Stimulated activated CD8-positive, alpha-beta memory T cell treated with anti-CD3 and anti-CD28 coated beads, Interleukin-12 subunit alpha, Interleukin-12 subunit beta, amount 100 ng/mL, for 1 hour (primary cell): ENCODE measurements at regions not wholly inside any gene's neighbourhood (a gene's known extent, or its start where the extent isn't known, plus 50 kb on each side); places are given as distances from the start of the nearest gene placed in this dataset.
"Not testable (repeated sequence)": the region's sequence is repeated elsewhere in the genome, so short reads cannot be mapped to it uniquely, and the experiment has no call there.

Experiments
- DNase-seq: peaks from one replicate; pipeline ENCODE4 v3.0.0-alpha.2; 2020; ENCODE audit warnings: low read depth

DNA sequence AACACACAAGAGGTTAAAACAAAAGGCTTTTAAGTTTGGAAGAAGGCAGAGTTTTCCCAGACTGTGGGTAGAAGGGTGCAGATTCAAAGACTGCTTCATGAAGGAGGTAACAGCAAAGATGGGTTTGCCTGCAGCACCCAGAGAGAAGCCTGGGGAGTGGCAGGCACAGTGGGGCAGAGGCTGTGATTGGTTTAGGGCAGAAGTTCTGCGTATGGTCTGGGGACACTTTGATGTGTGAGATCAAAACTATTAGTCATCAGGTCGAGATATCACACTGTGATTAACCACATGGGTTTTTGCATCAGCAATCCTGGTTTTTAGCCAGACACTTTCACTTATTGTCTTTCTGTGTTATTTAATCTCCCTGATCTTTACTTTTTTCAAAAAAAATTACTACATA, 188.8 kb upstream of the GLRA1 start:
- peak; percentile 2 for DNase-seq

DNA sequence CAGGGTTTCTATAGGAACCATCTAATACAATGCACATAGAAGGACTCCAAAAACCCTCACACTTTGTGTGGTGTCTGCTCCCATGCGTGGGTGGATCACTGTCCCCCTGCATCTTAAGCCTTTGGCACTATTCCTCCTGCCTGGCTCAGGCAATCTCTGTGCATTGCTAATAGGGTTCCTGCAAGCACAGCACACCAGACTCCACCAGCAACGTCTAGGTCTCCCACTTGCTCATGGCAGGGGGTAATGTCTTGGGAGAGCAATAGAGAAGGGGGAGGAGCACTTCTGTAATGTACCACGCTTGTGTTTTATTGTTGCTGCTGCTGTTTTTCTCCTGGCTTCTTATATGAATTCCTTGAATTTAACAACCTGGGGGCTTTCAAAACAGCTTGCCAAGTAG, 182.6 kb upstream of the GLRA1 start:
- DNase-seq = no peak

DNA sequence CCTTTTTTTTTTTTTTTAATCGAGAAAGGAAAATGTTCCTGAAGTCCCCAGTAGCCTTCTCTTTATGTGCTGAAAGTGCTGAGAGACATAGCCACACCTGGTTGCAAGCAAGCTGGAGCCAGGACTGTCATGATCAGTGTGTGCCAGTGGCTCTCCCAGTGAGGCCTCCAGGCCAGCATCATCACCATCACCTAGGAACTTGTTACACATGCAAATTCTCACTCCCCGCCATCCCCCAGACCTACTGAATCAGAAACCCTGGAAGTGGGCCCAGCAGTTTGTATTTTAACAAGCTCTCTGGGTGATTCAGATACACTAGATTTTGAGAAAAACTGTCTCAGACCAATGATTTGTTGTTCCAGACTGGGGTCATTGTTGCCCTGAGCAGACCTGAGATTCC, 181.9 kb upstream of the GLRA1 start:
- DNase-seq = no peak

DNA sequence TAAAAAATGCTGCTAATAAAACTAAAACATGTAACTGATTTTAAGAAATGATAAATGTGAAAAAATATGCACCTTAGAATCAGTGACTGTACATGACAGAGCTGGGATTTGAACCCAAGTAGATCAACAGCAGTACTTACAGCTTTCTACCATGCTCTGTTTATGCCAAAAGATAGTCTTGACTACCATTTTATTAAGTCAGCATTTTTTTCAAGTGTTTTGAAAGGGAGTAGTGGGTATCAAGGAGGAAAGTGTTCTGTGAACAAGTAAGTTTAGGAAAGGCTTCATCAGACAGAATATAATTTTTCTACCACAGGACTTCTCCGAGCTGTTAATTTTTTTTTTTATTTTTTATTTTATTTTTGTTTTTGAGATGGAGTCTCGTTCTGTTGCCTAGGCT, 180.4 kb upstream of the GLRA1 start:
- no peak for DNase-seq

DNA sequence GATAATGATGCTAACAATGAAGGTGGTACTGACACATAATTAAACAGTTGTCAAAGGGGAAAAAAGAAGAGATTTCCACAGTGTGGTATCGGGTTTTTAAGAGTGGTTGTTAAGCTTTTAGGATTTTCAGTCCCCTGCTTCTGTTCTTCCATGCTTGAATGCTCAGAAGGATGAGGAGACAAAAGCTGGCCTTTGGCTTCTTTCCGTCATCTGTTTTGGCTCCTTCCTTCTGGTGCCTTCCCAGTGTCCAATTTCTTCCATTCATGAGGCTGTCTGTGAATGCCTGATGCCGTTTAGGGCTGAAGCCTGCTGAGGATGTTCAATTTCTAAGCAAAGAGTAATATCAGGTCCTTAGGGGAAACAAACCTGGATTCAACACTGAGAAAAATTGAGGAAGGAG, 179.6 kb upstream of the GLRA1 start:
- no peak for DNase-seq

DNA sequence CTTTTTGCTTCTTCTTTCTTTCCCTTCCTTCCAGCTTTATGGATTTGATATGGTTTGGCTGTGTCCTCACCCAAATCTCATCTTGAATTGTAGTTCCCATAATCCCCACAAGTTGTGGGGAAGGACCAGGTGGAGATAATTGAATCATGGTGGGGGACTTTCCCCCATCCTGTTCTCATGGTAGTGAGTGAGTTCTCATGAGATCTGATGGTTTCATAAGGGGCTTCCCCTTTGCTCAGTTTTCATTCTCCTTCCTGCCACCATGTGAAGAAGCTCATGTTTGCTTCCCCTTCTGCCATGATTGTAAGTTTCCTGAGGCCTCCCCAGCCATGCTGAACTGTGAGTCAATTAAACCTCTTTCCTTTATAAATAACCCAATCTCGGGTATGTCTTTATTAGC, 178.3 kb upstream of the GLRA1 start:
- not testable (repeated sequence) for DNase-seq

DNA sequence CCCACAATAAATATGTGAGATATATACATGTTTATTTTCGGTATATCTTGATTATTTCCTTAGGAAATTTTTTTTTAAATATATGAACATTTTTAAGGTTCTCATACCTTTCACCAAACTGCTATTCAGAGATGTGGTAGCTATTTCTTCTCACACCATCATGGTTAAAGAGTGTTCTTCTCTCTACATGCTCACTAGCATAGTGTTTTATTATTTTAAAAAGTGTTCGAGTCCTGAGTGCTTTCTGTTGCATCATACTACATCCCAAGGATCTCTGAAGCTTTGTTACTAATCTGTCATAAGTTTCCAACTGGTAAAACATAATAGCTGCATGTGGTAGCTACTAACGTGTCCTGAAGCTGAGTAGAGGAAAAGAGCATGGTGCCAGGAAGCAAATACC, 177.4 kb upstream of the GLRA1 start:
- DNase-seq = no peak

DNA sequence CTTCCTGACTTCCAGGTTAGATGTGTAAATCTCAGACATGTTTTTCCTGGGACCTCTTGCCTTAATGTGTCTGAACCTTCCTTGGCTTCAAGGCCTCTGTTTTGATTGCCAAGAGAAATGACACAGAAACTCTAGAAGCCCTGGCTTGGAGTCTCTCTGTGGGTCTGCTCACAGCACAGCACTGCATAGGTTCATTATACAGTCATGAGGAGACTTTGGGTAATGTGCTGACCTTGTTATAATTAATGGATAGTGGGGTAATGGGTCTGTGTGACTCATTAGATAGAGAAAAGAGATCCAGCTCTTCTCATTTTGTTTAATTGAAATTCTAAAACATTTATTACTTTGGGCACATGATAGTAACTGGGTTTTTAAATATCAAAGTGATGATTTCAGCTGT, 175.8 kb upstream of the GLRA1 start:
- no peak for DNase-seq

DNA sequence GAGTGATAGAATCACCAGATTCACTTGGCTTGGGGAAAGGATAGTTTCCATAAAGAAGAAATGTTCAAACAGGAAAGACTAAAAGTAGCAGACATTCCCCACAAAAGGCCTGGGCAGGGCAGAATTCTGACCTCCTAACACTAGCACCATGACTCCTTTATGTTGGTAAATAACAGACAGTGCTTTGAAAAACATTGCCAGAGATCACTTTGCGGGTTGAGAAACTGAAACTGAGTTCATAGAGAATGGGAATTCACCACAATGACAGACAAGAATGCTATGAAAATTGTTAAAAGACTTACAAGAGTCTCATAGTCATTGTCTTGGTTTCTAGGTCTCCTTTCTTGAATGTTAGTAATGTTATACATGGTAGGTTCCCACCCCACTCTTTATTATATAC, 172.5 kb upstream of the GLRA1 start:
- no peak for DNase-seq

DNA sequence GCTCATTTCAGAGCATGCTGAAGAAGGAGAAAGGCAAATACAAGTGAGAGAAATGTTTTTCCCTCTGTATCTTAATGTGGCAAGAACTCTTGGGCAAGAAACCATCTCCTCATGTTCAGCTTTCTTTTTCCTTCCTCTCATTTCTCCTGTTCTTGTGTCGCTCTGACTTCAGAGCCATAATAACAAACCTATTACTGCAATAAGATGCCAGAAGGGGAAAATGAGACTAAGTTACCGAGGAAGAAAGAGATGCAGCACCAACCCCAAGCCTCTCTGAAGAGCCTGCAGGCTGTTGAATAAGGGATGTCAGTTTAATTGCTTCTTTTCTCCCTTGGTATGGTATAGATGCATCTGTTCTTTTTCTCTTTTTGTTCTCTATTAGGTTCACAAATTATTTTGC, 170.1 kb upstream of the GLRA1 start:
- DNase-seq = no peak

DNA sequence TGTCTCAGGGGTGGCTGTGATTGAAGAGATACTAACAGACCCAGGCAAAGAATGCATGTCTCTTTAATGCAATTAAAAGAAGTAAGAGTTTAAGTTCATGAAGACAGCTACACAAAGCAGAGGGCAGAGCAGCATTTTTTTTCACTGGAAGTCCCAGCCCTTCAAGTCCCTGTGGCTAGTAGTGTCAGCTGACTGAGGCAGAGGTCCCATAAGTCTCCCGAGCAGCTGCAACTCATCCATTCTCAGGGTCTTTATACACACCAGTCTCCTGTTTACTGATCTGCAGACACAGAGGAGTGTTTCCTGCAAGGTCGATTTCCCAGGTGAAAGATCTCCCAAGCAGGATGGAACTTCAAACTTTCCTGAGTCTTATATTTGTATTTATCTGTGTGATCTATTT, 169.4 kb upstream of the GLRA1 start:
- no peak for DNase-seq

DNA sequence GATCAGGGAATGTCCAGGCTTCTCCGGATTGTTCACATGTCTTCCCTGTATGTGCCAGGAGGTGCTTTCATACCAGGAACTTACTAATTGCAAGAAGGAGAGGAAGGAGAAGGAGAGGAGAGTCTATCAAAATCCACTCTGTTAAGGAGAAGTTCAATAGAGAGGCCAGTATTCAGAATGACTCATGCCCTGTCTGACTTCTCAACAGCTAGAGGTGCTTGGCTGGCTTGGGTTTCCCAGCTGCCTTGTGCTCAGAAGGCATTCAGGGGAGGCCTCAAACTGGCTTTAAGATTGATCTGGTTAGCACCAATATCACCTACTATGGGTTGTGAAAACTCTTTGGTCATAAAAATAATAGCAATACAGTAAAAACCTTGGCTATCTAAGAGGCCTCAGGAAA, 167.9 kb upstream of the GLRA1 start:
- DNase-seq = no peak

DNA sequence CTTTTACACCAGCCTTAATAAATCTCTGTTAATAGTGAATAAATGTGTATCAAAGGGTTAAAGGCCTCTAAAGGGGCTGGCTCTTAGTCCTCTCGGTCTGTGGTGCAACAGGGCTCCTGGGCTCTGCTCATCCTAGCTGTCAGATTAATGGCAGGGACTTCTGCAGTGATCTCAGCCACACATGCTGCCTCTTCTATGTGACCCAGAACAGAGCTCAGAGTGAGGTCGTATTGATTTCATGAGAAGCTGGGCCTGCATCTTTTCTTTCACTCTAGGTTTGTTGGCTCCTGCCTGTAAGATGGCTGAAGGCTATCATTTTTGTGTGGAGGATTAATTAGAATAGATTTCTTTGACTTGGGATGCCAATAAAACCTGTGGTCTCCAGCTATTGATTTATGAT, 165.0 kb upstream of the GLRA1 start:
- DNase-seq = no peak

DNA sequence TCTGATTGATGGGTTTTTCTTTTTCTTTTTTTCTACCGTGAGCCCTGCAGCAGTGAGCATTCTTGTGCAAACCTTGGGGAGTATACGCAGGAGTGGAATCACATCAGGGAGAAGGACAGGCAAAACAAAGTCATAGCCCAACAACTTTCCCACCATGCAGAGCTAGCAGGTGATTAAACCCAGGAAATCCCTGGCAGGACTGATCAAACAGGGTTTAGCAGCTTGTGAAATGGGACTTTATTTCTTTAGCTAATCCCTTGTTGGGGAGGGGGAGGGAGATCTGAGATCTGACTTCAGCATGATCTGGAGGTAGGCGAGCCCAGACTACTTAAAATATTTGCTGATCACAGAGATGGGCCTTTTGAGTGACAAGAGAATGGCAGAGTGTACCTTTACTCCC, 162.0 kb upstream of the GLRA1 start:
- DNase-seq = no peak

DNA sequence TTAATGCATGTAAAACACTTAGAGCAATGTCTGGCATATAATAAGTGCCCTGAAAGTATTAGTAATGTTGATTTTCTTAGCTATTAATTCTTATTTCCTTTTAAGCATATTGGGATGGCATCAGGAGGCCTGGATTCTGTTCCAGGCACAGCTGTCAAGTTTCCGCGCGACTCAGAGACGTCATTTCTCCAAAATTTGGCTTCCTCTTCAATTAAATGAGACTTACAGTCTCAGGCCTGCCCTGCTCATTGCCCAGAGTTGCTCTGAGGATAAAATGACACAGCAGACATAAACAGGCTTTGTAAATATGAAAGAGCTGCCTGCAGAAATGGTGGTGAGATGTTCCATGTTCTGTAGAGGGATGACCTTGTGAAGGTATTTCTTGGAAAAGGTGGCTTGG, 159.8 kb upstream of the GLRA1 start:
- DNase-seq = no peak

DNA sequence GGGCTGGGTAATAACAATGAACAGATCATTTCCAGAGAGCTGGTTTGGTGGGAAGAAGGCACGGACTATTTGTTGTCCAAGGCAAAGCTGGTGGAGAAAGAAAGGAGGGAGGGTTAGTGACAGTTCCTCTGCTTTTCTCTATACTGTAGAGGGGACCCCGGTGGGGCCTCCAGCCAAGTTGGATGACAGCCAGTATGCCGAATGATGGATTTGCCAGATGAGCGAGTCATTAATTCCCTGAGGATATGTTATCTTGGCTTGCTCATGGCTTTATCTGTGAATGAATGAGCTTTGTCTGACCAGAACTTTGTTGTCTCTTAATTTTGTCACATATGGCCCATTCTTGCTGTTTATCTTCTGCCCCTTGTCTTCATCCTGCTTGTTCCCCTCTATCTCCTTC, 158.6 kb upstream of the GLRA1 start:
- no peak for DNase-seq

DNA sequence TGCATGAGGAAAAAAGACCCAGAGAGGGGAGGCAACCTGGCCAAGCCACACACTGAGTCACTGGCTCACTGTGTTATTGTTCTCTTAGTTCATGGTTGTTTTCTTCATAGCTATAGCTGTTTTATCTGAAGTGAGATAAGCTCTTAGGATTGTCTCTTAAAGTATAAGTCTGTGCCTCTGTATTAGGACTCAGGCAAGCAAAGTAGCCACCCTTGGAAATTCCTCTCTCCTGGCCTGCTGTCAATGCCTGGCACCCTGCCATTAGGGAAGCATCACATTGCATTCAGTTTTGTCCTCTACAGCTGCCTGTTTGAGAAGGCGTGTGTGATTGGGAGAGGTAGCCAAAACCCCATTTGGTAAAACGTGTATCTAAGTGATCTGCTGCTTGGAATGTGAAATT, 147.4 kb upstream of the GLRA1 start:
- no peak for DNase-seq

DNA sequence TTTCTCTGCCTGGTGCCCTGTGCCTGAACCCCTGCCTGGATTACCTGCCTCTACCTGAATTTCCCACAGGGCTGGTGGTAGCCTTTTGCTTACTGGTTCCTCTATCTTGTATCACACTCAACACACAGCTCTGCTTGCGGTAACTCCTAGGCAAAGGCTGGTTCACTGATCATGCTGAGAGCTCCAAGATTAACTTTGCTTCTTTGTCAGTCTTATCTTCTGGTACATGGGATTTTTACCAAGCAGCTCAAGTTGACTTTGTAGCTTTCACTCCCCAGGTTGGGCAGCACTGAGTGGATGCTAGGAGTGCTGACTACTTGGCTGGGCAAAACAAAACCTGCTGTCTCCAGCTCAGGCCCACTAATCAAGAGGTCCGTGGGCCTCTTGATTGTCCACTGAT, 145.9 kb upstream of the GLRA1 start:
- DNase-seq = no peak

DNA sequence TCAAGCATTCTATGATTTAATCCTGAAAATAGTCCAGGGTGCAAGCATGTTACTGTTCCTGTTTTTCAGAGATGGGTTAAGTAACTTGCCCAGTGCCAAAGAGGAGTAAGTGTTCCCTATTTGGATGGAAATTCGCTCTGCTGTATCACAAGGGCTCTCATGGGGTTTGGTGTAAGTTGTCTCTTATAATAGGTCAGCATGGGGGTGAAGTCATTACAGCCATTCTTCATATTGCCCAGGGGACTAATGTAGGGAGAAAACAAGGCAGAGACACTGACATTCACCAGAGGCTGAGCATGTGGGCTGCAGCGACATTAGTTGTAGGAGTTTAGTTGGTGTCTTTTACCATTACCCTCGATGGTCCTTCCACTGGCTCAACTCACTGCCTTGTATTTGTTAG, 142.1 kb upstream of the GLRA1 start:
- DNase-seq = no peak

DNA sequence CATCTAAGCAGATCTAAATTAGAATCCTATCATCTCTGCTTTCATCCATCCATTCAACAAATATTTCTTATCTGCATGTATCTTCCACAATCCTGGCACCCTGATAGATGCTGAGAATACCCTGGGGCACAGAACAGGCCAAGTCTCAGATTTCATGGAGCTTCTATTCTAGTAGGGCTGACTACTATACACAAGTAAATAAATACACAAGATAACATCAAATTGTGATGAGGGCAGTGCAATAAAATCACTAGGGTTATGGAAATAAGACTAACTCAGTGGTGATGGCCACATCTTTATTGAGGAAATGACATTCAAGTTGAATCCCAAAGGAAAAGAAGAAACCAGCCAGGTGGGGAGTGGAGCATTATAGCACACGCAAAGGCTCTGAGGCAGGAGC, 138.4 kb upstream of the GLRA1 start:
- no peak for DNase-seq

DNA sequence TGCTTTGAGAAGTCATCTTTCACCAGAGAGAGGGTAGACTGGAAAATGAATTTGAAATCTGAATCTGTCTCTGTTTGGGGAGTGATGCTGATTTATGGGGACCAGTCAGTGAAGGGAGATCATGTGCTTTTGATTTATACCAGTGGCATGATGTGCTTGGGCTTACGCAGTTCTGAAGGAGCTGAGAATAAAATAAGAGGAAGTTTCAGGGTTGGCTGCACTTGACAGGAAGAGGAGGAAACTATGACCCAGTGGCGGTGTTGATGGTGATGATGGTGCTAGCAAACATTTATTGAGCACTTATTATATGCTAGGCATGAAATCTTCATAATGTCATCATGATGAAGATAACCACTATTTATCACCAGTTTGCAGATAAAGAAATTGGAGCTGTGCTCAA, 136.4 kb upstream of the GLRA1 start:
- no peak for DNase-seq

DNA sequence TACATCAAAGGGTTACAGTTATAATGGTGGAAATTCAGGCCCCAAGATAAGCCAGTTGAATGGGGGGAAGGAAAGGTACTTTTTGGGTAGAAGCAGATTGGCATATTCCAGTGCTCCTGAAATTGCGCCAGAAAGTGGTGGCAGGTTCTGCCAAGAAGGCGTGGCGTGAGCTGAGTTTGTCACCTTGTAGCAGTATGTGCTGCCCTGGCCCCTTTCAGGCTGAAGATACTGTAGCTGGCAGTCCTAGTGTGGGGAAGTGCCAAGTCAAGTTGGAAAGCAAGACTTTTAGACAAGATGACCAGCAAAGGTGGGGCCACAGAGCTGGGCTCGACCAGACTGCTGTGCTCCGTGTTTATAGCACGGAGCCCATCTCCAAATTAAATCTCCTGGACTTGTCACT, 133.6 kb upstream of the GLRA1 start:
- no peak for DNase-seq

DNA sequence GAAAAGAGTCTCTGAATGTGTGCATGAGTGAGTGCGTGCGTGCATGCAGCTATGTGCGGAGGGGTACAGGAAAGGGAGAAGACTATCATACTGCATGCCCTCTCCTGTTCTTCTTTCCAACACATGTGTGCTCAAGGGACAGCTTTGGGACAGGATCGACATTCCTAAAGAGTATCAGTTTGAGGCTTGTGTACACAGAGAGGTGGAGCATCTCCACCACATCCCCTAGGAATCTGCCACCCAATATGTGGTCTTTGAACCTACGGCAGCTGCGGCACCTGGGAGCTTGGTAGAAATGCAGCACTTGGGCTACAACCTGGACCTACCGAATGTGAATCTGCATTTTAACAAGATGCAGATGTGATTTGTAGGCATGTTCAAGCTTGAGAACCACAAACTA, 132.3 kb upstream of the GLRA1 start:
- no peak for DNase-seq

DNA sequence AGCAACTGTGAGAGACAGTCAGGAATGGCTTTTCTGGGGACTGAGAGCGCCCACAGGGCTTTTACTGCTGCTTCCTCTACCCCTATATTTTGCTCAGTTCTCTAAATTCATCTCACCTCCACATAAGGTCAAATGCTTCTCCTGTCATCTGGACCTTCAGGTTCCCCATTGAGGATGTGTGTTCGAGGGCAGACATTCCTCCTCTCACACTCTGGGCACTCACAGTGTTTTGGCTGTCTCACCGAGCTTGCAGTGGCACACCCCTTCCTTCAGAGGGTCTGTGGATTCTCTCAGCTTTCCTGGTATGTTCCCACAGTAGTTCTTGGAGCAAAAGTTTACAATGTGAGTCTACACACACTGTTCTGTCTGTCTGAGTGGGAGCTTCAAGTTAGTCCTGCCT, 127.8 kb upstream of the GLRA1 start:
- no peak for DNase-seq
